GM10266 (cell line): ENCODE measurements at regions not wholly inside any gene's neighbourhood (a gene's known extent, or its start where the extent isn't known, plus 50 kb on each side); places are given as distances from the start of the nearest gene placed in this dataset.

ENCODE experiments used
- DNase-seq: peaks from one replicate; pipeline ENCODE4 v3.0.0; 2012; ENCODE audit errors: extremely low spot score
- CTCF ChIP-seq: IDR thresholded peaks from 2 replicates; pipeline ENCODE4 v1.5.1; 2012; ENCODE audit warnings: mild to moderate bottlenecking, low read depth; ENCODE audit not compliant: control insufficient read depth, insufficient read depth; ENCODE audit errors: missing control alignments

- no peak for DNase-seq
- no peak for TF ChIP-seq CTCF
These were observed 53.1 kb upstream of the PCED1B start for GRCh38 chr12:47026291-47026690.
